A549 (cell line): ENCODE measurements at regions not wholly inside any gene's neighbourhood (a gene's known extent, or its start where the extent isn't known, plus 50 kb on each side); places are given as distances from the start of the nearest gene placed in this dataset.

Source experiments
- ATAC-seq, 2 experiments: fragments of 200-7000 bp in 1 of 2; fragments of >200 bp in 1 of 2; cut with Nextera tagmentation in 1 of 2; cut with Tn5 transposase in 1 of 2; 3 replicates each; pipeline versions ENCODE4 v1.8.0 to v1.9.1; 2018 to 2020; ENCODE audit warnings: mild to moderate bottlenecking in 1 of 2, moderate library complexity in 1 of 2
- CTCF ChIA-PET: fragments of 300-600 bp; sonication (Branson Sonifier 250); formaldehyde crosslinking; extraction: SDS; loops from one replicate; lab custom pipeline; 2021; ENCODE audit warnings: antibody characterized with exemption, inconsistent platforms; lab: Yijun Ruan, JAX
- POLR2A ChIA-PET: fragments of 350-600 bp; formaldehyde crosslinking; extraction: SDS; loops from one replicate; lab custom pipeline; 2021; ENCODE audit warnings: antibody characterized with exemption, inconsistent platforms; lab: Yijun Ruan, JAX
- DNase-seq, 2 experiments: peaks; one replicate each; pipeline versions ENCODE4 v3.0.0 to v3.0.0-alpha.2; 2011 to 2016; ENCODE audit warnings: low read depth in 1 of 2, low spot score in 1 of 2
- FAIRE-seq: peaks from 2 replicates; lab custom pipeline; 2011; peaks lifted over from hg19 to GRCh38; lab: Jason Lieb, UNC
- H3K27ac ChIP-seq, 2 experiments: fragments of >200 bp; sonication (Bioruptor Twin); formaldehyde crosslinking; 3 replicates each; pipeline ENCODE4 v1.5.1; 2016 to 2017
- H3K4me1 ChIP-seq: fragments of >200 bp; sonication (Bioruptor Twin); formaldehyde crosslinking; 3 replicates; pipeline ENCODE4 v1.6.1; 2016
- H3K4me2 ChIP-seq: fragments of >200 bp; sonication (Bioruptor Twin); formaldehyde crosslinking; 3 replicates; pipeline ENCODE4 v1.6.1; 2016
- H3K4me3 ChIP-seq: fragments of >200 bp; sonication (Bioruptor Twin); formaldehyde crosslinking; 3 replicates; pipeline ENCODE4 v1.5.1; 2016
- H3K9me3 ChIP-seq: fragments of >200 bp; sonication (Bioruptor Twin); formaldehyde crosslinking; 3 replicates; pipeline ENCODE4 v1.6.1; 2016
- BHLHE40 ChIP-seq: IDR thresholded peaks from 2 replicates; pipeline ENCODE4 v1.6.1; 2012; ENCODE audit warnings: low read depth, low read length, inconsistent platforms
- CBX2 ChIP-seq: fragments of 200-600 bp; sonication (generic); IDR thresholded peaks from 2 replicates; pipeline ENCODE4 v1.6.1; 2016; ENCODE audit warnings: low read depth, mild to moderate bottlenecking, borderline replicate concordance
- CEBPB ChIP-seq, 2 experiments: fragments of >200 bp in 1 of 2; sonication (Bioruptor Twin) in 1 of 2; formaldehyde crosslinking in 1 of 2; IDR thresholded peaks; 2 replicates each; pipeline ENCODE4 v1.6.1; 2012 to 2016
- EHMT2 ChIP-seq: fragments of 200-600 bp; sonication (generic); IDR thresholded peaks from 2 replicates; pipeline ENCODE4 v1.6.1; 2016; ENCODE audit warnings: antibody characterized with exemption, low read depth, mild to moderate bottlenecking, moderate library complexity
- FOSB ChIP-seq: fragments of 250-450 bp; sonication (Bioruptor Pico); IDR thresholded peaks from 2 replicates; pipeline ENCODE4 v1.5.0; 2020; ENCODE audit warnings: mild to moderate bottlenecking, moderate library complexity
- FOSL2 ChIP-seq, 2 experiments: fragments of 450-650 bp in 1 of 2; fragments of >200 bp in 1 of 2; sonication (Bioruptor Twin) in 1 of 2; formaldehyde crosslinking; IDR thresholded peaks; 2 replicates each; pipeline versions ENCODE4 v1.5.0 to v1.6.1; 2016 to 2020; ENCODE audit warnings: mild to moderate bottlenecking in 1 of 2, moderate library complexity in 1 of 2
- GATA3 ChIP-seq: IDR thresholded peaks from 2 replicates; pipeline ENCODE4 v1.6.1; 2012; ENCODE audit warnings: borderline replicate concordance
- HDAC2 ChIP-seq: fragments of 200-600 bp; sonication (generic); IDR thresholded peaks from 2 replicates; pipeline ENCODE4 v1.6.1; 2016
- JUN ChIP-seq, 2 experiments: fragments of >200 bp; sonication (Bioruptor Twin); formaldehyde crosslinking; IDR thresholded peaks; 2 replicates in 1 of 2; 3 replicates in 1 of 2; pipeline ENCODE4 v1.6.1; 2016 to 2017
- JUNB ChIP-seq: fragments of >200 bp; sonication (Bioruptor Twin); formaldehyde crosslinking; IDR thresholded peaks from 2 replicates; pipeline ENCODE4 v1.6.1; 2016
- KDM5A ChIP-seq: fragments of 200-600 bp; sonication (generic); IDR thresholded peaks from 2 replicates; pipeline ENCODE4 v1.6.1; 2016; ENCODE audit warnings: antibody characterized with exemption, mild to moderate bottlenecking
- MYC ChIP-seq: IDR thresholded peaks from 2 replicates; pipeline ENCODE4 v1.6.1; 2012; ENCODE audit warnings: mild to moderate bottlenecking, inconsistent platforms, low read length, improper control_type of control experiment, borderline replicate concordance
- NFE2L2 ChIP-seq: fragments of 150-350 bp; conservative IDR thresholded peaks from 2 replicates; pipeline ENCODE4 v1.6.1; 2014; ENCODE audit warnings: low read length
- NPAS2 ChIP-seq: fragments of 250-450 bp; sonication (Bioruptor Pico); IDR thresholded peaks from 2 replicates; pipeline ENCODE4 v1.8.0; 2022; ENCODE audit warnings: mild to moderate bottlenecking, moderate library complexity, borderline replicate concordance
- POLR2A ChIP-seq: IDR thresholded peaks from 2 replicates; pipeline ENCODE4 v1.6.1; 2012; ENCODE audit warnings: mild to moderate bottlenecking, low read length
- RAD21 ChIP-seq, 2 experiments: fragments of >200 bp in 1 of 2; sonication (Bioruptor Twin) in 1 of 2; formaldehyde crosslinking in 1 of 2; IDR thresholded peaks in 1 of 2; conservative IDR thresholded peaks in 1 of 2; 2 replicates in 1 of 2; 3 replicates in 1 of 2; pipeline ENCODE4 v1.6.1; 2012 to 2018; ENCODE audit warnings: inconsistent platforms in 1 of 2
- RARB ChIP-seq: fragments of 250-450 bp; sonication (Bioruptor Pico); IDR thresholded peaks from 2 replicates; pipeline ENCODE4 v1.8.0; 2021; ENCODE audit warnings: mild to moderate bottlenecking, moderate library complexity
- SMC3 ChIP-seq: fragments of >200 bp; sonication (Bioruptor Twin); formaldehyde crosslinking; IDR thresholded peaks from 3 replicates; pipeline ENCODE4 v1.6.1; 2018; ENCODE audit warnings: inconsistent platforms
- SREBF2 ChIP-seq: fragments of 450-650 bp; IDR thresholded peaks from 2 replicates; pipeline ENCODE4 v1.6.1; 2014; ENCODE audit warnings: mild to moderate bottlenecking, moderate library complexity
- TFCP2L1 ChIP-seq: fragments of 250-450 bp; sonication (Bioruptor Pico); IDR thresholded peaks from 2 replicates; pipeline ENCODE4 v1.5.0; 2021; ENCODE audit warnings: mild to moderate bottlenecking
- ZC3H11A ChIP-seq: fragments of 450-650 bp; IDR thresholded peaks from 2 replicates; pipeline ENCODE4 v1.6.1; 2014; ENCODE audit warnings: antibody characterized with exemption, mild to moderate bottlenecking
- ZNF302 ChIP-seq: fragments of 250-450 bp; sonication (Bioruptor Pico); IDR thresholded peaks from 2 replicates; pipeline ENCODE4 v1.9.0; 2021; ENCODE audit warnings: inconsistent platforms, mild to moderate bottlenecking, moderate library complexity
- WGBS: methylation state at CpG from one replicate; pipeline ENCODE4 v1.1.6; 2017; ENCODE audit errors: missing lambda C conversion rate; 5-methylcytosine and 5-hydroxymethylcytosine counted together
- TF ChIP-seq, protein P1 (sequence below): fragments of 250-450 bp; sonication (Bioruptor Pico); IDR thresholded peaks from 2 replicates; pipeline ENCODE4 v1.5.0; 2021; ENCODE audit warnings: mild to moderate bottlenecking, moderate library complexity, borderline replicate concordance
- TF ChIP-seq, protein P2 (sequence below): fragments of >200 bp; sonication (Bioruptor Twin); formaldehyde crosslinking; IDR thresholded peaks from 3 replicates; pipeline ENCODE4 v1.6.1; 2016
- TF ChIP-seq, protein P3 (sequence below): fragments of 250-450 bp; sonication (Bioruptor Pico); IDR thresholded peaks from 2 replicates; pipeline ENCODE4 v1.5.0; 2020; ENCODE audit warnings: low read depth, mild to moderate bottlenecking, moderate library complexity
- TF ChIP-seq, protein P4 (sequence below): fragments of 450-650 bp; IDR thresholded peaks from 2 replicates; pipeline ENCODE4 v1.6.1; 2014; ENCODE audit warnings: antibody characterized with exemption

DNA sequence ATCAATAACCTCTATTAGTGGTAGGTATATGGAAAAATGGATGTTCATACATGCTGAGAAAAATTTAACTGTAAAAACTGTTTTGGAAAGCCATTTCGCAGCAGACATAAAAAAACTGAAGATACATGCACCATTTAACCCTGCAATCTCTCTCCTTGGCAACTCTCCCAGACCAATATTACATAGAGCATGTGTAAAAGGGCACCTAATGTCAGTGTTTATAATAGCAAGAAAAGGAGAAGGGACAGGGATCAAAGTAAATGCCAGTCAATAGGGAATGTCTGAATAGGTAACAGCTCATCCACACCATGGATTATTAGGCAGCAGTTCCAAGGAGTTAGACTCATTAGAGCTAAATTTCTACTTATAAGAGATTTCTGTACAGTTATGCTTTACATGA, 77.2 kb downstream of the BTG1 start:
- Histone ChIP-seq H3K4me2 (peak overlapping the region; percentile 61), H3K4me3 (no peak overlapping the region), H3K9me3 (peaks cover 11% of the 10 kb centered on the region; the same call in 1 of the 3 replicates)
- DNase-seq = peak in 1 of 2 experiments; percentile 62
- 26% methylated on average over 1 of the region's 1 CpG for WGBS
- ATAC-seq = no peak
- TF ChIP-seq ZNF302 (0 out of 2 replicates have a peak, but pooled peaks have one; percentile 34), CEBPB (IDR thresholded peaks at IDR 0.05) (0 out of 4 replicates have a peak, but pooled peaks have one; percentile 29 to 46), JUNB (no peak), RAD21 (conservative IDR thresholded peaks at IDR 0.05 in 1 of 2, IDR thresholded peaks at IDR 0.05 in 1 of 2) (0 out of 5 replicates have a peak, but pooled peaks of 1 of the 2 experiments have one; percentile 32), GATA3 (0 out of 2 replicates have a peak, but pooled peaks have one; percentile 23), SMC3 (0 out of 3 replicates have a peak, but pooled peaks have one; percentile 25)
- TF ChIP-seq, protein P1, sequence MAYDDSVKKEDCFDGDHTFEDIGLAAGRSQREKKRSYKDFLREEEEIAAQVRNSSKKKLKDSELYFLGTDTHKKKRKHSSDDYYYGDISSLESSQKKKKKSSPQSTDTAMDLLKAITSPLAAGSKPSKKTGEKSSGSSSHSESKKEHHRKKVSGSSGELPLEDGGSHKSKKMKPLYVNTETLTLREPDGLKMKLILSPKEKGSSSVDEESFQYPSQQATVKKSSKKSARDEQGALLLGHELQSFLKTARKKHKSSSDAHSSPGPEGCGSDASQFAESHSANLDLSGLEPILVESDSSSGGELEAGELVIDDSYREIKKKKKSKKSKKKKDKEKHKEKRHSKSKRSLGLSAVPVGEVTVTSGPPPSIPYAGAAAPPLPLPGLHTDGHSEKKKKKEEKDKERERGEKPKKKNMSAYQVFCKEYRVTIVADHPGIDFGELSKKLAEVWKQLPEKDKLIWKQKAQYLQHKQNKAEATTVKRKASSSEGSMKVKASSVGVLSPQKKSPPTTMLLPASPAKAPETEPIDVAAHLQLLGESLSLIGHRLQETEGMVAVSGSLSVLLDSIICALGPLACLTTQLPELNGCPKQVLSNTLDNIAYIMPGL = no peak
- TF ChIP-seq, all 56 proteins: peak for 5
- ChIA-PET POLR2A (no interaction called here), CTCF (interaction anchor here (0.6 to 1.6 kb wide), 2 partner anchors 42 to 686 kb away, joined by 3 to 5 read pairs; no protein-coding TSS in a partner anchor)
- peak overlapping the region; percentile 69 to 78 for H3K27ac ChIP-seq
- H3K4me1 ChIP-seq = peaks cover 66% of the 10 kb centered on the region
- FAIRE-seq = peak; percentile 7

DNA sequence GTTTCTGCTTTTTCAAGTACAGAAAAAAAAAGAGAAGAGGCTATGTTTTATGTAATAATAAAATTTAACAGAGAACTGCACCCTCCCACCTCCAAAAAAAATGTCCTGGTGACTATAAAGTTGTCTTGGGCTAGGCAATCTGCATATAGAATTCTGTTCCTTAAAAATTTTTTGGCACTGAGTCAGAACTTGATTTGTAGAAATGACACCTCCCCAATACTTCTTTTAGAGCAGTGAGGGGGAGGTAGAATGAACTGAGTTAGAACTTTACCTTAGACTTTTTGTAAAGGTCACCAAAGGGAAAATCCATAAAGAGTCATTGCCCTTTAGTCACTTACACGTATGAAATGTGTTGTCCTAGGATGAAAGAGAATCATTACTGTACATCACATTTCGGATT, 80.0 kb downstream of the BTG1 start:
- ATAC-seq = no peak
- H3K4me3 ChIP-seq = peak overlapping the region; percentile 20; the same call in 1 of the 3 replicates
- WGBS = 41% methylated on average over 2 of the region's 2 CpGs
- H3K27ac ChIP-seq = peak overlapping the region; percentile 73 to 82
- no peaks in the 10 kb centered on the region for H3K9me3 ChIP-seq
- POLR2A ChIA-PET = no interaction called here
- peak; percentile 73 for FAIRE-seq
- no peak for TF ChIP-seq RARB (CRISPR knock-in tag)
- TF ChIP-seq POLR2A = no peak
- no peak for TF ChIP-seq HDAC2
- TF ChIP-seq, all 56 proteins: peak for 0
- CTCF ChIA-PET = interaction anchor here (1.2 kb wide), 1 partner anchor 40 kb away, joined by 3 read pairs; no protein-coding TSS in a partner anchor
- Histone ChIP-seq H3K4me1 (peaks cover 69% of the 10 kb centered on the region), H3K4me2 (peak overlapping the region; percentile 77)
- DNase-seq = no peak

DNA sequence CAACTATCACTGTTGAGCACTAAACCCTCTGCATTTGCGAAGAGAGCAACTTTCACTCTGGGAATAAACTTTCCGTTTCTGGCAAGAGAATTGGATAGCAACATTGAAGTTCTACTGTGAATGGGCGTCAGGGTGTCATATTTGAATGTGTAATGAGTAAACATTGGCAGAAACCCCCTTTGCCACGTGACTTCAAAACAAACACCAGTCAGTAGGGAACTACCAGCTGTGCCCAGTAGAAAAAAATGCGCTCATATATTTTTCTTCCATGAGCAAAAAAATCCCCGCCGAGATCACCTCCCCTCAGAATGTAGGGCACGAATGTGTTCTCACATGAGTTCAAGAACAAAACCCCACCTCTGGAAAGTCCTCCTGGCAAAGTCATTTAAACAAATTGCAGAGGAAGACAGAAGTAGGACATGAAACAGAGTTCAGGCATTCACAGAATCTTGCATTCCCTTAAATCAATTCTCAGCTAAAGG, 80.6 kb downstream of the BTG1 start:
- DNase-seq = peak; percentile 34 to 83
- peak; percentile 61 for FAIRE-seq
- Histone ChIP-seq H3K4me3 (peak overlapping the region; percentile 20; the same call in 1 of the 3 replicates), H3K4me1 (peaks cover 68% of the 10 kb centered on the region), H3K27ac (peak overlapping the region; percentile 73 to 82), H3K4me2 (peak overlapping the region; percentile 77), H3K9me3 (no peaks in the 10 kb centered on the region)
- peak; percentile 56 to 75; a peak in 5 of 6 replicates for ATAC-seq
- WGBS = 1% methylated on average over 8 of the region's 8 CpGs
- POLR2A ChIA-PET = interaction anchor here (1.3 to 1.5 kb wide), 2 partner anchors 79 to 81 kb away, joined by 3 to 4 read pairs; partner anchors contain the start of gene BTG1
- CTCF ChIA-PET = interaction anchor here (1.2 kb wide), 1 partner anchor 41 kb away, joined by 3 read pairs; no protein-coding TSS in a partner anchor
- no peak for TF ChIP-seq FOSB (CRISPR knock-in tag)
- no peak for TF ChIP-seq JUN (IDR thresholded peaks at IDR 0.05)
- TF ChIP-seq, protein P2, sequence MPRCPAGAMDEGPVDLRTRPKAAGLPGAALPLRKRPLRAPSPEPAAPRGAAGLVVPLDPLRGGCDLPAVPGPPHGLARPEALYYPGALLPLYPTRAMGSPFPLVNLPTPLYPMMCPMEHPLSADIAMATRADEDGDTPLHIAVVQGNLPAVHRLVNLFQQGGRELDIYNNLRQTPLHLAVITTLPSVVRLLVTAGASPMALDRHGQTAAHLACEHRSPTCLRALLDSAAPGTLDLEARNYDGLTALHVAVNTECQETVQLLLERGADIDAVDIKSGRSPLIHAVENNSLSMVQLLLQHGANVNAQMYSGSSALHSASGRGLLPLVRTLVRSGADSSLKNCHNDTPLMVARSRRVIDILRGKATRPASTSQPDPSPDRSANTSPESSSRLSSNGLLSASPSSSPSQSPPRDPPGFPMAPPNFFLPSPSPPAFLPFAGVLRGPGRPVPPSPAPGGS = 0 out of 3 replicates have a peak, but pooled peaks have one; percentile 17
- no peak for TF ChIP-seq JUNB
- TF ChIP-seq NFE2L2 = no peak
- TF ChIP-seq ZC3H11A = no peak
- no peak for TF ChIP-seq FOSL2 (IDR thresholded peaks at IDR 0.05)
- TF ChIP-seq FOSL2 (CRISPR knock-in tag; IDR thresholded peaks at IDR 0.05) = peak; percentile 52
- TF ChIP-seq SREBF2 = no peak
- TF ChIP-seq BHLHE40 = 0 out of 2 replicates have a peak, but pooled peaks have one; percentile 12
- TF ChIP-seq CEBPB (IDR thresholded peaks at IDR 0.05) = peak in 1 of 2 experiments; percentile 39; a peak in 1 of 4 replicates
- no peak for TF ChIP-seq TFCP2L1
- TF ChIP-seq, protein P1 = no peak
- TF ChIP-seq, protein P3, sequence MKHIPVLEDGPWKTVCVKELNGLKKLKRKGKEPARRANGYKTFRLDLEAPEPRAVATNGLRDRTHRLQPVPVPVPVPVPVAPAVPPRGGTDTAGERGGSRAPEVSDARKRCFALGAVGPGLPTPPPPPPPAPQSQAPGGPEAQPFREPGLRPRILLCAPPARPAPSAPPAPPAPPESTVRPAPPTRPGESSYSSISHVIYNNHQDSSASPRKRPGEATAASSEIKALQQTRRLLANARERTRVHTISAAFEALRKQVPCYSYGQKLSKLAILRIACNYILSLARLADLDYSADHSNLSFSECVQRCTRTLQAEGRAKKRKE = no peak
- no peak for TF ChIP-seq KDM5A
- no peak for TF ChIP-seq CBX2
- peak; percentile 65; the same call in 1 of the 2 replicates for TF ChIP-seq NPAS2
- TF ChIP-seq GATA3 = peak; percentile 71; the same call in 1 of the 2 replicates
- no peak for TF ChIP-seq EHMT2
- 0 out of 2 replicates have a peak, but pooled peaks have one; percentile 45 for TF ChIP-seq MYC
- TF ChIP-seq, protein P4, sequence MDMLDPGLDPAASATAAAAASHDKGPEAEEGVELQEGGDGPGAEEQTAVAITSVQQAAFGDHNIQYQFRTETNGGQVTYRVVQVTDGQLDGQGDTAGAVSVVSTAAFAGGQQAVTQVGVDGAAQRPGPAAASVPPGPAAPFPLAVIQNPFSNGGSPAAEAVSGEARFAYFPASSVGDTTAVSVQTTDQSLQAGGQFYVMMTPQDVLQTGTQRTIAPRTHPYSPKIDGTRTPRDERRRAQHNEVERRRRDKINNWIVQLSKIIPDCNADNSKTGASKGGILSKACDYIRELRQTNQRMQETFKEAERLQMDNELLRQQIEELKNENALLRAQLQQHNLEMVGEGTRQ = peak; percentile 86
